GM12872 (cell line): ENCODE measurements at regions not wholly inside any gene's neighbourhood (a gene's known extent, or its start where the extent isn't known, plus 50 kb on each side); places are given as distances from the start of the nearest gene placed in this dataset.

Experiments used
- TF ChIP-seq, protein P1 (sequence below): IDR thresholded peaks from 3 replicates; pipeline ENCODE4 v1.5.1; 2011; ENCODE audit warnings: low read depth, mild to moderate bottlenecking, low read length, moderate library complexity; ENCODE audit not compliant: insufficient read depth

DNA sequence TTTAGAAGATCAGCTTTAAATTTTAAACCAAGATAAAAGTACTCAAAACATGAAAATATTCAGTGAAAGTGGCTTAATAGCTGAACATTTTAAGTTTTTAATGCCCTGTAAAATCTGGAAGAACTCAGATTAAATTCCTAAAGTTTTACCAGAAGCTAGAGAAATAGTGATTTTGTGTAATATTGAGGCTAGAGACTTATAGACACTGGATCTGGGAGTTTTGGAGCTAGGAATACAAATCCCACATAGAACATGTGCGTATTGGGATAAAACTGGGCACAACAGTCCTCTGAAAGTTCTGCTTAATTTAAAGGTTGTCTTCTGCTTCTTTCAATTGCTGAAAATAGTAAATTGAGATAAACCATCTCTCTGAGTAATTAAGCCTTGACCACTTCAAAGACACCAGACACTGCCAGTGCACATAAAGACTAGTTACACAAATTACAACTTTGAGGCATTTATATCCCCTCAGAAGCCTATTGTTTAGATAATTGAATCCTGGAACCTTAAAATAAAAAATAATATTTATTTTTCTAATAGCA is 1382.5 kb downstream of the OTOL1 start:
- TF ChIP-seq, protein P1, sequence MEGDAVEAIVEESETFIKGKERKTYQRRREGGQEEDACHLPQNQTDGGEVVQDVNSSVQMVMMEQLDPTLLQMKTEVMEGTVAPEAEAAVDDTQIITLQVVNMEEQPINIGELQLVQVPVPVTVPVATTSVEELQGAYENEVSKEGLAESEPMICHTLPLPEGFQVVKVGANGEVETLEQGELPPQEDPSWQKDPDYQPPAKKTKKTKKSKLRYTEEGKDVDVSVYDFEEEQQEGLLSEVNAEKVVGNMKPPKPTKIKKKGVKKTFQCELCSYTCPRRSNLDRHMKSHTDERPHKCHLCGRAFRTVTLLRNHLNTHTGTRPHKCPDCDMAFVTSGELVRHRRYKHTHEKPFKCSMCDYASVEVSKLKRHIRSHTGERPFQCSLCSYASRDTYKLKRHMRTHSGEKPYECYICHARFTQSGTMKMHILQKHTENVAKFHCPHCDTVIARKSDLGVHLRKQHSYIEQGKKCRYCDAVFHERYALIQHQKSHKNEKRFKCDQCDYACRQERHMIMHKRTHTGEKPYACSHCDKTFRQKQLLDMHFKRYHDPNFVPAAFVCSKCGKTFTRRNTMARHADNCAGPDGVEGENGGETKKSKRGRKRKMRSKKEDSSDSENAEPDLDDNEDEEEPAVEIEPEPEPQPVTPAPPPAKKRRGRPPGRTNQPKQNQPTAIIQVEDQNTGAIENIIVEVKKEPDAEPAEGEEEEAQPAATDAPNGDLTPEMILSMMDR, result no peak

DNA sequence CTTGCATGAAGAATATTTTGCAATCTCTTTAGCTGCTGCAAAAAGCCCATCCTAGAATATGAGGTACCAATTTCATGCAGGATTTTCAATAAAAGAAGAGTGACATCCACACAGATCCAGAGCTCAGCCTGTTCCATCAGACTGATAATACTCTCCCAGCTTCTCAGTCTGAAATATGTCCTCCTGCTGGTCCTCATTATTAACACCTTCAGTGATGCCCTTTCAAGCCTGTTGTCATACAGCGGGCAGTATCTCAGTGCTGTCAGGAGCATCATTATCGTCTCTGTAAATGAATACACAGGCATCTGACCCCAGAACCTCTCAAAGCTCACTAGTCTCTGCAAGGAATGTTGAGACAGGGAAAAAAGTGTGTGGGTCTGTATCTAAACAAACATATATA is 1387.8 kb downstream of the OTOL1 start:
- TF ChIP-seq, protein P1, result no peak

DNA sequence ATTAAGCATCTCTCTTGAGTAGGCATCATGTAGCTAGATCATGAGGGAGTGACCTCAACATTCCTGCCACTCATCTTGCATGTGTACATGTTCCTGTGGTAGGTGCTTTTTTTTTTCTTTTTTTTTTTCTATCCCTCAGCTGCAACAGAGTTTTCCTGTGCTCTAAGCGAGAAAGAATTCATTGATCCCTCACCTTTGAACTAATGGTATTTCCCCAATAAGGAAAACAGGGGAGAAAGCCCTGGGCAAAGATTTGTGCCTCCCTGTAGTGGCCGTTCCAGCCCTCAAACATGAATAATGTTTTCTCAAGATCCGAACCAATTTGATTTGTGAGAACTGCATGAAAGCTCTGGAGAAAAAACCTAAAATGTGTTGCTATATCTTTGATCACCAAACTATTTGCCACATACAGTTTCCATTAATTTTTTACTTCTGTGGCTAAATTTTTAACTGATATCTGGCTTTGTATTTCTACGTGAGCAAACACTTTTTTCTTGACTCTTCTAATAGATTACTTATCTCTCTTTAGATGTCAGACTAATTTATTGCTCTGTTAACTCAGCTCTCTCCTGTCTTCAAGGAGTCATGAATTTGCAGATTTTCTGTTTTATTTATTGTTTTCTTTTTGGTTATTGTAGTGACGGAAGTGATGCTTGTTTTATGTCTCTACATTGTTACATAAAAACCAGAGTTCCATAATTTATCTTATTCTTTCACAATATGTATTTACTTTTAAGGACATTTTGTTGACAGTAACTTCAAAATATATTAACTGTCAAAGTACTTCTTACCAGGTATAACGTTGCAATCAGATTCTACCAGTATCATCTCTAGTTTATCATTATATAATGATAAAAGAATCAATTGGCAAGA is 1396.5 kb downstream of the OTOL1 start:
- TF ChIP-seq, protein P1, result no peak

DNA sequence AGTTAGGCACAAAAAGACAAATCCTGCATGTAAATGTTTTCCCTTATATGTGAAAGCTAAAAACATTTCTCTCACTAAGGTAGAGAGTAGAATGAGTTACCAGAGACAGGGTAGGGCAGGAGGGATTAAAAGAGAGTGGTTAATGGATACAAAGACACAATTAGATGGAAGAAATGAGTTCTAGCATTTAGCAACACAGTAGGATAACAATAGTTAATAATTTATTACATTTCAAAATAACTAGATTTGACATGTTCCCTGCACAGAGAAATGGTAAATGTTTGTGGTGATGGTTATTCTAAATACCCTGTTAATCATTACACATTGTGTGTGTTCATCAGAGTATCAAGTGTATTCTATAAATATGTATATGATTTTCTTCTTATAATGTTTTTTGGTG is 1400.7 kb downstream of the OTOL1 start:
- TF ChIP-seq, protein P1, result no peak

DNA sequence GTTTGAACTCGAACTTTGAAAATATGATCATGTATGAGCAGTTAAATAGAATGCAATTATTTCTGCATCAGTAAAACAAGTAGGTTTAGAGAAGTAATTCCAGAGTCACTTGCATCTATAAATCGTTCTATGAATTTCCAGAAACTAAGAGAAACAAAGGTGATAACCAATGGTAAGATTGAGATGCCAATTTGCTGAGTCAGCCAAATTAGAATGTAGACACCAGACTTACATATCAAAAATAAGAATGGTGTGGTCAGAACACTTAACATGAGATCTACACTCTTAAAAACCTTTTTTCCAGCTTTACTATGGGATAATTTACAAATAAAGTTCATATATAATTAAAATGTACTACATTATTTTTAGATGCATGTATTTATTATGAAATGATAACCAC is 1435.9 kb downstream of the OTOL1 start:
- TF ChIP-seq, protein P1, result no peak

DNA sequence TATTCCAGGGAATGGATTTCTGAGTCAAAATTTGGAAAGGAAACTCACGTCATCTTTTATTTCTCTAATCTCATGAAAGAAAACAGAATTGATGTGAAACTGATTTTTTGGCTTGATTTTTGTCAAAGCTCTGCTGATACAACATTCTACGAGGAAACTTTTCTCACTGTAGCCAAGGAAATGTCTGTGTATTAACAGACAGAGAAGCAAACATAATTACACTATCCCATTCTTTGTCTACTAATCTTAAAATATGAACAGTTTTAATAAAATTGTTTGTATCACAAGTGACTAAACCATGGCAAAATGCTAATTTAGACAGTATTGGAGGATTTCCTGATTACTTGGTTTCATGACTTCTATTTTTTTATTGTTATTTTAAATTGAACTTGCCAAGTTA is 1437.0 kb downstream of the OTOL1 start:
- TF ChIP-seq, protein P1, result no peak

DNA sequence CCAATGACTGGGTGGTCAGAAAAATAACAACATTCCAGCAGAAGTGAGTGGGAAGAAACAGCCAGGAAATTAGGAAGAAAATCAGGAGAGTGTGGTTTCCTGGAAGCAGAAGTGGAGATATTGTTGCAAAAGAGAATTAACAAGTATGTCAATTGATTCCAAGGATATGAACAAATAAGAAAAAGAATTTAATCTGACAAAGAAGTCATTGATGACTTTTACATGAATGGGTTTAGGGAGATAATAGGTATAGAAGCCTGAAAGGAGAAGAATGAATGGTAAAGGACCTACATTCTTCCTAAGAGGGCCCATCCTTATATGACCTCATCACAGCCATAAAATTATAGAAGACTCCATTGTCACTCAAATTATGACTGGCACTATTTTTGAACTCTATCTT is 1440.1 kb downstream of the OTOL1 start:
- TF ChIP-seq, protein P1, result no peak
